Neutrophil (primary cell): ENCODE measurements at regions not wholly inside any gene's neighbourhood (a gene's known extent, or its start where the extent isn't known, plus 50 kb on each side); places are given as distances from the start of the nearest gene placed in this dataset.

Experiments
- H3K27ac ChIP-seq: fragments of 200-600 bp; sonication (generic); 2 replicates; pipeline ENCODE4 v1.5.1; 2016; ENCODE audit warnings: mild to moderate bottlenecking, moderate library complexity
- H3K27me3 ChIP-seq: fragments of 200-600 bp; sonication (generic); 2 replicates; pipeline ENCODE4 v1.6.0; 2016; ENCODE audit warnings: mild to moderate bottlenecking
- H3K36me3 ChIP-seq: fragments of 200-600 bp; sonication (generic); 2 replicates; pipeline ENCODE4 v1.5.1; 2017
- H3K4me1 ChIP-seq, 2 experiments: fragments of 200-600 bp in 1 of 2; sonication (generic) in 1 of 2; 1 replicate in 1 of 2; 2 replicates in 1 of 2; pipeline versions ENCODE4 v1.5.1 to v1.6.1; 2013 to 2016; ENCODE audit warnings: low read depth in 1 of 2, low read length in 1 of 2, mild to moderate bottlenecking in 1 of 2, moderate library complexity in 1 of 2; ENCODE audit not compliant: control insufficient read depth in 1 of 2, insufficient read depth in 1 of 2
- H3K4me3 ChIP-seq, 2 experiments: fragments of 200-600 bp in 1 of 2; sonication (generic) in 1 of 2; 1 replicate in 1 of 2; 2 replicates in 1 of 2; pipeline ENCODE4 v1.5.1; 2013 to 2016; ENCODE audit warnings: low read depth in 1 of 2, low read length in 1 of 2, mild to moderate bottlenecking in 1 of 2, moderate library complexity in 1 of 2
- H3K9me3 ChIP-seq: fragments of 200-600 bp; sonication (generic); 2 replicates; pipeline ENCODE4 v1.5.1; 2016
- TF ChIP-seq, protein P1 (sequence below): fragments of 200-600 bp; sonication (generic); IDR thresholded peaks from 2 replicates; pipeline ENCODE4 v1.5.1; 2016; ENCODE audit warnings: antibody characterized with exemption

DNA sequence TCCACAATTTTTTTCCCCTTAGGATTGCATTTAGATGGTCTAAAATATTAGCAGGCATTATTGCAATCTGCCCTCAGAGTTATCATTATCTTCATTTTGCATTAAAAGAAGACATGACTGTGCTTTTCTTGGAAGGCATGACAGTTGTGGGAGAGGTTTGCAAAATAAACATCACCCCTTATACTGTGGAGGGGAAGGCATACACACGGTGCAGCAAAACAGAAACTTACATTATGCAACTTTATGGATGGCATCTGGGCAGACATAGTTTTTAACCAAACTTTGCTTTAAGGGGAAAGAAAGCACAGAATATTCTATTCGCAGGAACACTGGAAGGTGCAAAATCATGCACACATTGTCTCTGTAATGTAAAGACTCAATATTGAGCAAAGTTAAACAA, 505.8 kb upstream of the ADAMTS16 start:
- Histone ChIP-seq H3K27me3 (no peaks in the 10 kb centered on the region), H3K4me1 (no peaks in the 10 kb centered on the region), H3K27ac (no peak overlapping the region), H3K9me3 (no peaks in the 10 kb centered on the region), H3K4me3 (no peak overlapping the region), H3K36me3 (no peaks in the 10 kb centered on the region)
- TF ChIP-seq, protein P1, sequence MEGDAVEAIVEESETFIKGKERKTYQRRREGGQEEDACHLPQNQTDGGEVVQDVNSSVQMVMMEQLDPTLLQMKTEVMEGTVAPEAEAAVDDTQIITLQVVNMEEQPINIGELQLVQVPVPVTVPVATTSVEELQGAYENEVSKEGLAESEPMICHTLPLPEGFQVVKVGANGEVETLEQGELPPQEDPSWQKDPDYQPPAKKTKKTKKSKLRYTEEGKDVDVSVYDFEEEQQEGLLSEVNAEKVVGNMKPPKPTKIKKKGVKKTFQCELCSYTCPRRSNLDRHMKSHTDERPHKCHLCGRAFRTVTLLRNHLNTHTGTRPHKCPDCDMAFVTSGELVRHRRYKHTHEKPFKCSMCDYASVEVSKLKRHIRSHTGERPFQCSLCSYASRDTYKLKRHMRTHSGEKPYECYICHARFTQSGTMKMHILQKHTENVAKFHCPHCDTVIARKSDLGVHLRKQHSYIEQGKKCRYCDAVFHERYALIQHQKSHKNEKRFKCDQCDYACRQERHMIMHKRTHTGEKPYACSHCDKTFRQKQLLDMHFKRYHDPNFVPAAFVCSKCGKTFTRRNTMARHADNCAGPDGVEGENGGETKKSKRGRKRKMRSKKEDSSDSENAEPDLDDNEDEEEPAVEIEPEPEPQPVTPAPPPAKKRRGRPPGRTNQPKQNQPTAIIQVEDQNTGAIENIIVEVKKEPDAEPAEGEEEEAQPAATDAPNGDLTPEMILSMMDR: no peak

DNA sequence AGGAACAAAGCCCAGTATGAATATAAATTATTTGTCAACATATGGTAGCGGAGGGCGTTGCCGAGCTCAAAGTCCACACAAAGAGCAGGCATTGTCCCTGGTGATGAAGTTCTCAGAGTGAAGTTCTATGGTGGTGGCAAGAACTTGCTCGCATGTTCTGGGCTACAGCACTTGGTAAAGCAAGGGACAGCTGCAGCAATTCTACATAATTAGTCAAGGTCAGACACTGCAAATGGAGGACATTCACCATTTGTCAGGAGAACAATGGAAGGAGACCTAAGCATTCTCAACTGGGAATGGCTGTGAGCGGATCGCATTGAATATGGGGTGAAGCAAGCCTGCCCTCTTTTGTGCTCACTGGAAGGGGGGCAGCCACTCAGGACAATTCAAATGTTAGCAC, 503.8 kb upstream of the ADAMTS16 start:
- H3K27ac ChIP-seq: no peak overlapping the region
- no peaks in the 10 kb centered on the region for H3K36me3 ChIP-seq
- H3K27me3 ChIP-seq: no peaks in the 10 kb centered on the region
- H3K4me1 ChIP-seq: no peaks in the 10 kb centered on the region
- TF ChIP-seq, protein P1: no peak
- no peaks in the 10 kb centered on the region for H3K9me3 ChIP-seq
- no peak overlapping the region for H3K4me3 ChIP-seq

DNA sequence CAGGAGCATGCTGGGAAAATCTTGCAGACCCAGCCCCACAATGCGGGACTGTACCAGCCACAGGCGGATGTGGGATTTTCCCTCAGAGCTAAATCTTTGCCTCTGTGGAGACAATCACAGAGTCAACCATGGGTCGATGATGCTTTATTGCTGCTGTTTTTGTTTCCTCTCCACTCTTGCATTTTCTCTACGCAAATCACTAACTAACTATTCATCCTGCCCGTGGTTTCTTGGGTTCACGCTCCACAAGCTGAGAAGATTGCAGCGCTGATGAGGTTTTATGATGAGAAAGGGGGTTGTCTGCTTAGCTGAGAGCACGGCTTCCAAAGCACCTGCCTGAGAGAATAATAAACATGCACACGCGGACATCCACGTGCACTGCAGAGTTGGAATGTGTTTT, 500.2 kb upstream of the ADAMTS16 start:
- Histone ChIP-seq H3K4me1 (no peaks in the 10 kb centered on the region), H3K9me3 (no peaks in the 10 kb centered on the region), H3K27ac (no peak overlapping the region), H3K27me3 (no peaks in the 10 kb centered on the region), H3K36me3 (no peaks in the 10 kb centered on the region), H3K4me3 (no peak overlapping the region)
- TF ChIP-seq, protein P1: no peak

DNA sequence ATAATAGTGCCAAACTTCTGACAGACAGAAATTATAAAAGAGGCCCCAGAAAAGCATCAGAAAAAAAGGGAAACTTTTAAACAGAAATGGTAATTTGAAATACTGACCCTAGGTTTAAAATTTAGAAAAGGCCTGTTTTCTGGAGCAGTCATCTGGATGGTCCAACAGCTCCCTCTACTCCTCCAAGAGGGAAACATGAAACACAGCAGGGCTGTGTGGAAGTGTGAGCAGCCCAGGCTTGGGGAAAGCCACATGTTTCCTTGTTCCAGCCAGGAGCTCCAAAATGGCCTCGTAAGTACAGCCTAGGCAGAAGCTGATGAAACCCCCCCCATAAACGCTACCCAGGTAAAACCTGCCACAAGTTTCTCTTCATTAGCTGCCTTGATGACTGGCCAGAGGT, 499.3 kb upstream of the ADAMTS16 start:
- Histone ChIP-seq H3K27me3 (no peaks in the 10 kb centered on the region), H3K9me3 (no peaks in the 10 kb centered on the region), H3K36me3 (no peaks in the 10 kb centered on the region), H3K4me1 (no peaks in the 10 kb centered on the region), H3K4me3 (no peak overlapping the region), H3K27ac (no peak overlapping the region)
- TF ChIP-seq, protein P1: no peak

DNA sequence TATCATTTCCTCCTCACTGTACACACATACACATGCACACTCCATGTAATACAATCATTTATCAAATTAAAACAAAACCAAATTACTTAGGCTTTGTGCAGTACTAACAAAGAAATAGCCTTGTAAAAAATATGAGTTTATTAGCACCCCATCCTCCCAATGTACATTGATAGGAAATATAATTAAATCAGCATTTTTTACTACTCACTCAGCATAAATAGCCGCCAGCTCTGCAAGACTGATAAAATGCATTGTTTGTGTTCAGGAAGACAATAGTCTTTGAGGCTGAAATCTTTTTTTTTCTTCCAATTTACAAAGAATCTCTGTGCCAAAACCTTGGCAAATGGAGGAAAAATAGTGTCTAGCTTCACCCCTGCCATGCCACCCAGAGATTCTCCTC, 497.6 kb upstream of the ADAMTS16 start:
- Histone ChIP-seq H3K4me1 (no peaks in the 10 kb centered on the region), H3K27ac (no peak overlapping the region), H3K4me3 (no peak overlapping the region), H3K36me3 (no peaks in the 10 kb centered on the region), H3K27me3 (no peaks in the 10 kb centered on the region), H3K9me3 (no peaks in the 10 kb centered on the region)
- TF ChIP-seq, protein P1: no peak

DNA sequence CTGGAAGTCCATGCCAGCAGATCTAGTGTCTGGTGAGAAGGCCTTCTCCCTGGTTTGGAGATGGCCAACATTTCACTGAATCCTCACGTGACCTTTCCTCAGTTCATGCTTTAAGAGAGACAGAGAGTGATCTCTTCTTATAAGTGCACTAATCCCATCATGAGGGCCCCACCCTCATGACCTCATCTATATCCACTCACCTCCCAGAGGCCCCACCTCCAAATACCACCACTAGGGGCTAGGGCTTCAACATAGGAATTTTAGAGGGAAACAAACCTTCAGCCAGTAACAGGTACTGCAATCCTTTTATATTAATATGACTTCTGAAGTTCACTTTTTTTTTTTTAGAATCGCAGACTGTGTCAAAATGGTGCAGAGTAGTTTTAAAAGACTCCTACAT, 496.9 kb upstream of the ADAMTS16 start:
- Histone ChIP-seq H3K36me3 (no peaks in the 10 kb centered on the region), H3K27me3 (no peaks in the 10 kb centered on the region)
- TF ChIP-seq, protein P1: no peak

More for the DNA sequence above, 496.9 kb upstream of the ADAMTS16 start:
- no peak overlapping the region for H3K4me3 ChIP-seq
- no peaks in the 10 kb centered on the region for H3K4me1 ChIP-seq
- H3K9me3 ChIP-seq: no peaks in the 10 kb centered on the region
- H3K27ac ChIP-seq: no peak overlapping the region
